H1 (cell line): ENCODE measurements at regions not wholly inside any gene's neighbourhood (a gene's known extent, or its start where the extent isn't known, plus 50 kb on each side); places are given as distances from the start of the nearest gene placed in this dataset.

Experiments
- ASH2L ChIP-seq: fragments of 200-600, 300-600 bp; sonication (generic); IDR thresholded peaks from one replicate; pipeline ENCODE4 v1.7.1; 2017; ENCODE audit warnings: low read length
- CEBPB ChIP-seq: IDR thresholded peaks from 2 replicates; pipeline ENCODE4 v1.6.1; 2012; ENCODE audit warnings: low read depth, low read length
- CTCF ChIP-seq, 3 experiments: IDR thresholded peaks; 1 replicate in 2 of 3; 2 replicates in 1 of 3; pipeline versions ENCODE4 v1.5.1 to v1.6.1; 2011; ENCODE audit warnings: low read length in 3 of 3, mild to moderate bottlenecking in 3 of 3, inconsistent platforms in 2 of 3, low read depth in 1 of 3, moderate library complexity in 1 of 3; ENCODE audit not compliant: insufficient read depth in 1 of 3; ENCODE audit errors: control extremely low read depth in 1 of 3
- EP300 ChIP-seq, 2 experiments: IDR thresholded peaks; 1 replicate in 1 of 2; 2 replicates in 1 of 2; pipeline ENCODE4 v1.6.1; 2011 to 2012; ENCODE audit warnings: low read depth in 2 of 2, low read length in 2 of 2, mild to moderate bottlenecking in 2 of 2, borderline replicate concordance in 1 of 2, inconsistent platforms in 1 of 2, moderate library complexity in 1 of 2
- EZH2 ChIP-seq: fragments of 200-600 bp; sonication (generic); IDR thresholded peaks from 2 replicates; pipeline ENCODE4 v1.7.1; 2012; ENCODE audit warnings: low read depth, mild to moderate bottlenecking, moderate library complexity, low read length, inconsistent platforms; ENCODE audit not compliant: severe bottlenecking
- KDM5A ChIP-seq: fragments of 200-600 bp; IDR thresholded peaks from 2 replicates; pipeline ENCODE4 v1.7.1; 2012; ENCODE audit warnings: mild to moderate bottlenecking, low read length, inconsistent platforms, mixed read lengths
- POLR2AphosphoS5 ChIP-seq: IDR thresholded peaks from 2 replicates; pipeline ENCODE4 v1.6.1; 2011; ENCODE audit warnings: low read depth, low read length
- RAD21 ChIP-seq, 2 experiments: IDR thresholded peaks in 1 of 2; conservative IDR thresholded peaks in 1 of 2; 2 replicates each; pipeline ENCODE4 v1.6.1; 2011; ENCODE audit warnings: low read depth in 2 of 2, low read length in 2 of 2, improper control_type of control experiment in 1 of 2, inconsistent platforms in 1 of 2, mild to moderate bottlenecking in 1 of 2, moderate library complexity in 1 of 2
- SIX5 ChIP-seq: IDR thresholded peaks from 2 replicates; pipeline ENCODE4 v1.6.1; 2011; ENCODE audit warnings: mild to moderate bottlenecking, low read depth, low read length
- ZNF274 ChIP-seq: IDR thresholded peaks from 2 replicates; pipeline ENCODE4 v1.7.0; 2012; ENCODE audit warnings: low read length, borderline replicate concordance; ENCODE audit errors: extremely low read depth
- TF ChIP-seq, protein P1 (sequence below): IDR thresholded peaks from 2 replicates; pipeline ENCODE4 v1.6.1; 2012; ENCODE audit warnings: inconsistent platforms

GRCh38 chr5:56588131-56588487 is 227.2 kb upstream of the MAP3K1 start:
- TF ChIP-seq EZH2 (no peak), POLR2AphosphoS5 (no peak), SIX5 (no peak), EP300 (IDR thresholded peaks at IDR 0.05; ENCODE audit: borderline replicate concordance in 1 of 2, low read depth in 2 of 2, low read length in 2 of 2) (no peak), ZNF274 (no peak), CTCF (IDR thresholded peaks at IDR 0.05; ENCODE audit: control extremely low read depth in 1 of 3, insufficient read depth in 1 of 3, low read depth in 1 of 3, low read length in 3 of 3) (no peak), CEBPB (no peak; the same call in 1 of the 2 replicates), RAD21 (IDR thresholded peaks at IDR 0.05 in 1 of 2, conservative IDR thresholded peaks at IDR 0.05 in 1 of 2; ENCODE audit: low read depth in 2 of 2, low read length in 2 of 2) (no peak), KDM5A (no peak), ASH2L (no peak)
- TF ChIP-seq, protein P1, sequence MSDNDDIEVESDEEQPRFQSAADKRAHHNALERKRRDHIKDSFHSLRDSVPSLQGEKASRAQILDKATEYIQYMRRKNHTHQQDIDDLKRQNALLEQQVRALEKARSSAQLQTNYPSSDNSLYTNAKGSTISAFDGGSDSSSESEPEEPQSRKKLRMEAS = no peak
